Activated naive CD8-positive, alpha-beta T cell treated with anti-CD3 and anti-CD28 coated beads, Interleukin-2, amount 50 U/mL, for 24 hours (primary cell): ENCODE measurements at regions not wholly inside any gene's neighbourhood (a gene's known extent, or its start where the extent isn't known, plus 50 kb on each side); places are given as distances from the start of the nearest gene placed in this dataset.
"Not testable (repeated sequence)": the region's sequence is repeated elsewhere in the genome, so short reads cannot be mapped to it uniquely, and the experiment has no call there.

Experiments used
- ATAC-seq: fragments of 150-1000 bp; cut with Tn5 transposase; one replicate; pipeline ENCODE4 v1.10.0; 2021
- DNase-seq: peaks from one replicate; pipeline ENCODE4 v3.0.0; 2021
- H3K27ac Mint-ChIP-seq: one replicate; pipeline ENCODE4 v1.8.0; 2021; ENCODE audit warnings: mild to moderate bottlenecking, mixed read lengths
- H3K27me3 Mint-ChIP-seq: one replicate; pipeline ENCODE4 v1.8.0; 2021; ENCODE audit warnings: mixed read lengths
- H3K36me3 Mint-ChIP-seq: one replicate; pipeline ENCODE4 v1.8.0; 2021; ENCODE audit warnings: low read depth, mixed read lengths
- H3K4me1 Mint-ChIP-seq: one replicate; pipeline ENCODE4 v1.8.0; 2021; ENCODE audit warnings: mixed read lengths
- H3K4me3 Mint-ChIP-seq: one replicate; pipeline ENCODE4 v1.8.0; 2021; ENCODE audit warnings: mild to moderate bottlenecking, moderate library complexity, mixed read lengths
- H3K9me3 Mint-ChIP-seq: one replicate; pipeline ENCODE4 v1.8.0; 2021; ENCODE audit warnings: mixed read lengths

- H3K27me3 Mint-ChIP-seq, H3K4me3 Mint-ChIP-seq, H3K9me3 Mint-ChIP-seq, H3K4me1 Mint-ChIP-seq, DNase-seq, ATAC-seq, H3K36me3 Mint-ChIP-seq, H3K27ac Mint-ChIP-seq: not testable (repeated sequence)
These were observed 130.5 kb downstream of the POTEM start for GRCh38 chr14:19097750-19098149.

DNA sequence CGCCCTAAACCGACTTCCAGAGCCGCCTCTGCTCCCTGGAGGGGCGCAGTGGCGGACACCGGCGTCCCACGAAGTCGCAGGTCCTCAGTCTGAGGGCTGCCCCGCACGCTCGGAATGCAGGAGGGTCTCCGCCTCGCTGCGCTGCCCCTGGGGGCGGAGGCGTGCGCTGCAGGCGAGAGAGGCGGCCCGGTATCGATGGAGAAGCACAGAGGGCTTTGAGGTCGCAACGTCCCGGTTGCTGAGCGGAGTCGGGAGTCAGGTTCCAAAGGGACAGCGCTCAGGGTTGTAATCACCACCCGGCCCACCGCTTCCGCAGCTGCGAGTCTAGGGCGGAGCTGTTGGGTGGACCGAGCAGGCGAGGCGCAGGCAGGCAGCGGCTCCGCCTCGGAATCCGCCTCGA lies 131.0 kb downstream of the POTEM start:
- not testable (repeated sequence) for H3K4me1 Mint-ChIP-seq, H3K9me3 Mint-ChIP-seq, H3K36me3 Mint-ChIP-seq, H3K27me3 Mint-ChIP-seq, DNase-seq, H3K27ac Mint-ChIP-seq, ATAC-seq, H3K4me3 Mint-ChIP-seq

GRCh38 chr14:19098732-19099131 lies 131.5 kb downstream of the POTEM start:
- not testable (repeated sequence) for ATAC-seq, H3K4me3 Mint-ChIP-seq, H3K27ac Mint-ChIP-seq, H3K9me3 Mint-ChIP-seq, DNase-seq, H3K36me3 Mint-ChIP-seq, H3K4me1 Mint-ChIP-seq, H3K27me3 Mint-ChIP-seq

DNA sequence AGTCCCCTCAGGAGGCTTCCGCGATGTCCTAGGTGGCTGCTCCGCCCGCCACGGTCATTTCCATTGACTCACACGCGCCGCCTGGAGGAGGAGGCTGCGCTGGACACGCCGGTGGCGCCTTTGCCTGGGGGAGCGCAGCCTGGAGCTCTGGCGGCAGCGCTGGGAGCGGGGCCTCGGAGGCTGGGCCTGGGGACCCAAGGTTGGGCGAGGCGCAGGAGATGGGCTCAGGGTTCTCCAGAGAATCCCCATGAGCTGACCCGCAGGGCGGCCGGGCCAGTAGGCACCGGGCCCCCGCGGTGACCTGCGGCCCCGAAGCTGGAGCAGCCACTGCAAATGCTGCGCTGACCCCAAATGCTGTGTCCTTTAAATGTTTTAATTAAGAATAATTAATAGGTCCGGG lies 132.1 kb downstream of the POTEM start:
- not testable (repeated sequence) for H3K27ac Mint-ChIP-seq, H3K4me3 Mint-ChIP-seq, H3K36me3 Mint-ChIP-seq, H3K4me1 Mint-ChIP-seq, ATAC-seq, H3K9me3 Mint-ChIP-seq, H3K27me3 Mint-ChIP-seq, DNase-seq

DNA sequence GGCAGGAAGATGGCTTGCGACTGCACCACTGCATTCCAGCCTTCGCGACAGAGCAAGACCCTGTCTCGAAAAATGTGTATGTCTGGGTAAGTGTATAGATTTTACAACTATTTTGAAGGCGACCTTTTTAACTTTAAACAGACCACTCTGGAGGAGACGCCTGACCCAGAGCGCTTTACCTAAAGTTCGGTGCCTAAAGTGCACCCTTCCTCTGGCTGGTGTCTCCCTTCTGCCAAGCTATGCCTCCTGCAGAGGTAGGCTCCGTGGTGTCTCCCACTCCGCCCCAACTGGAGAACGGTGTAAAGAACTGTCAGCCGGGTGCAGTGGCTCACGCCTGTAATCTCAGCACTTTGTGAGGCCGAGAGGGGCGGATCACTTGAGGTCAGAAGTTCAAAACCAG lies 132.7 kb downstream of the POTEM start:
- not testable (repeated sequence) for ATAC-seq, H3K9me3 Mint-ChIP-seq, DNase-seq, H3K4me3 Mint-ChIP-seq, H3K27me3 Mint-ChIP-seq, H3K4me1 Mint-ChIP-seq, H3K27ac Mint-ChIP-seq, H3K36me3 Mint-ChIP-seq

DNA sequence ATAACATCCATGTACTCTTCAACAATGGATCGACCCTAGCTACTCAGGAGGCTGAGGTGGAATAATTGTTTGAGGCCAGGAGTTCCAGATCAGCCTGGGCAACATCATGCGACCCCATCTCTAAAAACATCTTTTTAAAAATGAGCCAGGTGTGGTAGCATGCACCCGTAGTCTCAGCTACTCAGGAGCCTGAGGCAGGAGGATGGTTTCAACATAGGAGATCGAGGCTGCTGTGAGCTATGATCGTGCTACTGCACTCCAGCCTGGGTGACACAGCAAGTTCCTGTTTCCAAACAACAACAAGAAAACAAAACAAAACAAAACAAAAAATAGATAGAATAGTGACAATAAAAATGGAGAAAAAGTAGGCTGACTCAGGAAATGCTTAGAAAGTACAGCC lies 138.3 kb downstream of the POTEM start:
- not testable (repeated sequence) for H3K4me1 Mint-ChIP-seq, ATAC-seq, H3K27me3 Mint-ChIP-seq, H3K27ac Mint-ChIP-seq, H3K36me3 Mint-ChIP-seq, H3K9me3 Mint-ChIP-seq, DNase-seq, H3K4me3 Mint-ChIP-seq

DNA sequence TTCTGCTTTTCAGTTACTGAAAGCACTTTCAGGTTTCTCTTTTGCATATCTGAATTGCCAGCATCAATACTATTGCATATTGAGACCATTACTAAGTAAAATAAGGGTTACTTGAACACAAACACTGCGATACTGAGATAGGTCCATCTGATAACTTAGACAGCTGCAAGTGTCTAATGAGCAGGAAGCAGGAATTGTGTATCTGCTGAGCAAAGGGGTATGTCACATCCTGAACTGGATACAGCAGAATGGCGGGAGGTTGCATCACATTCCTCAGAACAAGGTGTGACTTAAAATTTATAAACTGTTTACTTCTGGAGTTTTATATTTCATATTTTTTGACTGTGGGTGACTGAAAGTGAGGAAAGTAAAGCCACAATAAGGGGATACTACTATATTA lies 142.7 kb downstream of the POTEM start:
- H3K36me3 Mint-ChIP-seq, result not testable (repeated sequence)

GRCh38 chr14:19120383-19120782 lies 153.1 kb downstream of the POTEM start:
- ATAC-seq, H3K4me3 Mint-ChIP-seq, H3K36me3 Mint-ChIP-seq, H3K27ac Mint-ChIP-seq, H3K4me1 Mint-ChIP-seq, H3K27me3 Mint-ChIP-seq, H3K9me3 Mint-ChIP-seq, DNase-seq: not testable (repeated sequence)

More for the DNA sequence above, 142.7 kb downstream of the POTEM start:
- H3K4me3 Mint-ChIP-seq, H3K27me3 Mint-ChIP-seq, DNase-seq, H3K27ac Mint-ChIP-seq, ATAC-seq, H3K4me1 Mint-ChIP-seq, H3K9me3 Mint-ChIP-seq: not testable (repeated sequence)

GRCh38 chr14:19126269-19127051 lies 159.2 kb downstream of the POTEM start:
- H3K9me3 Mint-ChIP-seq, H3K27me3 Mint-ChIP-seq, DNase-seq, ATAC-seq, H3K4me1 Mint-ChIP-seq, H3K4me3 Mint-ChIP-seq, H3K36me3 Mint-ChIP-seq, H3K27ac Mint-ChIP-seq: not testable (repeated sequence)

- not testable (repeated sequence) for H3K27ac Mint-ChIP-seq, H3K9me3 Mint-ChIP-seq, H3K36me3 Mint-ChIP-seq, H3K27me3 Mint-ChIP-seq, DNase-seq, H3K4me1 Mint-ChIP-seq, H3K4me3 Mint-ChIP-seq, ATAC-seq
These were observed 160.6 kb downstream of the POTEM start for GRCh38 chr14:19127664-19128435.

DNA sequence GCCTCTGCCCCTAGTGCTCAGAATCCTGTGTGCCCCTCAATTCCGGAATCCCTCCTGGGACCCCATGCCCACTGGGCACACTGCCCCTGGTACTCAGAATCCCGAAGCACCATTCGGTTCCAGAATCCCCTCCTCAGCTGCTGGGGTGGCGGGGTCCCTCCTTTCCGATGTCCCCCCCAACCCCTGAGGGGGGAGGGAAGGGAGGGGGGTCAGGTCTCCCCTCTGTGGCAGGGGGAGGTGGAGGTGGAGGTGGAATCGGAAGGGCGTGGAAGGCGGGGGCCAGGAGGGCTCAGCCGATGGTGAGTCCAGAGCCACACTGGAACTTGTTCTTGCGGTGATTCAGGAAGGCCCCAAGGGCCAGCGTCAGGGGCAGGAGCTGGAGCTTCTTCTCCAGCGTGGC lies 164.3 kb downstream of the POTEM start:
- not testable (repeated sequence) for H3K27me3 Mint-ChIP-seq, H3K27ac Mint-ChIP-seq, H3K9me3 Mint-ChIP-seq, ATAC-seq, H3K4me1 Mint-ChIP-seq, DNase-seq, H3K4me3 Mint-ChIP-seq, H3K36me3 Mint-ChIP-seq

DNA sequence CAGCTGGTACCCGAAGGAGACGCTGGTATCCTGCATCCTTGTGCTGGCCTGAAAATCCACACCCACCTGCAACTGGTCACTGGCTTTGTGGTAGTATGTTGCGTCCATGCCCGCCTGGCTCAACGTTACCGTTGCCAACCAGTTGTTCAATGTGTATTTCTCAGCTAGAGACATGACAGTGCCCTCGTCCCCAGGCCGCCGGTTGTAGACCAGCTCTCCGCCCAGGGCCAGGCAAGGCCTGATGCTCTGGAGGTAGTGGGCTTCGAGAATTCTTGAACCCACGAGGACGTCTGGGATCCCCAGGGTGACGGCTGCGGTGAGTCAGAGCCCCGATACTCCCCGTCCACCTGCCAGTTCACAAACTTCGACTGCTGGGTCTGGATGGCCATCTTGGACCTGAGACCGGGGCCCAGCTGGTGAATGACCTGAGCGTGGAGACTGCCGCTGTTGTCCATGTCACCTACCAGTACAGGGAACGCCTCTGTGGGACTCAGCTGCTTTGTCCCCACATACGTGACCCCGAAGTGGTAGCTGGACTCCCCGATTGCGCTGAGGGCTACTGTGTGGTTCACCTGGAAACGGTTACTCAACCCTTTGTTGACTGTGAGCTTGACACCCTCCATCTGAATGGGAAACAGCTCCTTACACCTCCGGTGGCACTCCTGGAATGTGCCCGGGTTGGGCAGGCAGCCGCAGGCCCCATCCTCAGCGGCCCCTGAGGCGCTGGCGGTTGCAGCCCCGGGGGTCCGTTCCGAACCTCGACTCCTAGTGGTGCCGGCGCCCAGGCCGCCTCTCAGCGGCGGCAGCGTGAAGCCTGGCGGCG lies 165.0 kb downstream of the POTEM start:
- H3K9me3 Mint-ChIP-seq, H3K4me3 Mint-ChIP-seq, ATAC-seq, H3K36me3 Mint-ChIP-seq, H3K27ac Mint-ChIP-seq, H3K4me1 Mint-ChIP-seq, H3K27me3 Mint-ChIP-seq, DNase-seq: not testable (repeated sequence)

GRCh38 chr14:19132836-19133120 lies 165.5 kb downstream of the POTEM start:
- ATAC-seq, DNase-seq, H3K36me3 Mint-ChIP-seq, H3K27ac Mint-ChIP-seq, H3K9me3 Mint-ChIP-seq, H3K4me1 Mint-ChIP-seq, H3K4me3 Mint-ChIP-seq, H3K27me3 Mint-ChIP-seq: not testable (repeated sequence)

DNA sequence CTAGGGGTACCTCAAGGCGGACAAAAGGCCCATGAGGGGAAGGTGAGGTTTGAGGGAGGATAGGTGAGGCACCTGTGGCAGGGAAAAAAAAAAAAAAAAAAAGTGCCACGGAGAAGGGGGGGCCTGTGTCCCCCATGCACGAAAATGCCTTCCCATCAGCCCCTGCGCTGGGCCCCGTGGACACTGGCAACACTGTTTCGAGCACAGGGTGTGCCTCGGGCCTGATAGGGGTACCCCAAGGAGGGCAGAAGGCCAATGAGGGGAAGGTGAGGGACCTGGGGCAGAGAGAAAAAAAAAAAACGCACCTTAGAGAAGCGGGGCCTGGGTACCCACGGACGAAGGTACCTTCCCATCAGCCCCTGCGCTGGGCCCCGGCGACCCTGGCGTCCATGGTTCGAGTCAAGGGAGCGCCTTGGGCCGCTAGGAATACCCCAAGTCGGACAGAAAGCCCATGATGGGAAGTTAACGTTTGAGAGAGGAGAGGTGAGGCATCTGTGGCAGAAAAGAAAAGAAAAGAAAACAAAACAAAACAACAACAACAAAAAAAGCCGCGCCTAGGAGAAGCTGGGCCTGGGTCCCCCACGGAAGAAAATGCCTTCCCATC lies 190.0 kb downstream of the POTEM start:
- ATAC-seq, H3K27me3 Mint-ChIP-seq, H3K27ac Mint-ChIP-seq, H3K9me3 Mint-ChIP-seq, H3K4me1 Mint-ChIP-seq, DNase-seq, H3K36me3 Mint-ChIP-seq, H3K4me3 Mint-ChIP-seq: not testable (repeated sequence)
